GM18502 (cell line): ENCODE measurements at regions not wholly inside any gene's neighbourhood (a gene's known extent, or its start where the extent isn't known, plus 50 kb on each side); places are given as distances from the start of the nearest gene placed in this dataset.

Source experiments
- ATAC-seq: cut with Tn5 transposase; IDR thresholded peaks from one replicate; pipeline ENCODE4 v1.9.1; 2021; ENCODE audit warnings: mild to moderate bottlenecking; ENCODE audit not compliant: unreplicated experiment, poor library complexity

DNA sequence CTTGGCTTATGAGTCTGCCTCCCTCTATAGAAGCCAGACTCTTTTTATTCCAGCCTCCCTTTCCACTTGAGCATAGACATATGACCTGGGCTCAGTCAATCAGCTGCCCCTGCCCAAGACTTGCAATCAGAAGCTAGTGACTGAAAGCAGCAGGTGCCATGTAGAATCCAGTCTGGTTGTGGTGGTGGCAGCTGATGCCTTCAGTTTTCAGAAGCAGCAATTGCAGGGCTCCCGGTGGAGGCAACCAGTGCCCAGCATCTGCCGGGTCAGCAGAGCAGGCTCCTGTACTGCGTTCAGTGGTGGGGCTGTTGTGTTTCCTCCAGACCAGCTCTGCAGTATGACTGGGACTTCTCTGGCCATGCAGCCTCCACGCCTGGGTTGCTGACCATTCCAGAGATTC, 53.9 kb upstream of the PALM2AKAP2 start:
- ATAC-seq: no peak

- ATAC-seq: no peak
Measured at GRCh38 chr9:109728686-109729300, 51.2 kb upstream of the PALM2AKAP2 start.

DNA sequence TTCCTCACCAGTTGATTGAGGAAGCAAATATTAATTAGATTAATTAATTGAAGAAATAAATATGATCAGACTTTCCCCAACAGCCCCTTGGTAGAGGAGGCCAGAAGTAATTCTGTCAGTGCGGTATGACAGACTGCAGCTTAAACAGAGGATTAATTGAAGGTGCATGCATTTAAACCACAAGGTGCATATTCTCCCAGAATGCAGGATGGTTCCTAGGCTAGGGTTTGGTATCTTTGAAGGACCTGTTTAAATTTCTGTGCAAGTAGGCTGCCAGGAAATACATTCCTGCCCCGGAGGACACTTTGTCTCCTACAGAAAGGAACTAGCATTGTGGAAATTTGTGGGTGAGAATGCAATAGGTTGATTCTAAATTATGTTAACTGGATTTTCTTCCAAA, 50.5 kb upstream of the PALM2AKAP2 start:
- ATAC-seq: no peak
